Caco-2 (cell line): ENCODE measurements at regions not wholly inside any gene's neighbourhood (a gene's known extent, or its start where the extent isn't known, plus 50 kb on each side); places are given as distances from the start of the nearest gene placed in this dataset.

Experiments used
- BruUV-seq: library from RNA; stranded (reverse); fragments of 400-500 nt; replicated peaks from 2 replicates; lab custom pipeline; 2021; lab: Mats Ljungman, UMichigan
- CTCF ChIA-PET: fragments of 300-600 bp; sonication (Branson Sonifier 250); formaldehyde crosslinking; loops from one replicate; lab custom pipeline; 2022; ENCODE audit warnings: antibody characterized with exemption; lab: Charles Lee
- POLR2A ChIA-PET: fragments of 300-600 bp; sonication (Branson Sonifier 250); formaldehyde crosslinking; loops from one replicate; lab custom pipeline; 2022; ENCODE audit warnings: antibody characterized with exemption; lab: Charles Lee
- DNase-seq, 2 experiments: peaks; one replicate each; pipeline versions ENCODE4 v3.0.0 to v3.0.0-alpha.2; 2020 to 2022
- H3K27me3 ChIP-seq: replicated peaks from 2 replicates; pipeline ENCODE4 v1.6.0; 2011; ENCODE audit warnings: low read length; ENCODE audit not compliant: control insufficient read depth, insufficient read depth
- H3K36me3 ChIP-seq: 2 replicates; pipeline ENCODE4 v1.5.1; 2011; ENCODE audit warnings: low read length; ENCODE audit not compliant: control insufficient read depth, insufficient read depth
- H3K4me1 ChIP-seq: fragments of 250-450 bp; sonication (Bioruptor Pico); 2 replicates; pipeline ENCODE4 v1.5.1; 2020; ENCODE audit warnings: mild to moderate bottlenecking
- H3K4me3 ChIP-seq: 2 replicates; pipeline ENCODE4 v1.5.1; 2011; ENCODE audit warnings: low read depth, mild to moderate bottlenecking, control low read depth, low read length
- H3K9me3 ChIP-seq: fragments of 250-450 bp; sonication (Bioruptor Pico); 2 replicates; pipeline ENCODE4 v1.5.1; 2020; ENCODE audit warnings: mild to moderate bottlenecking, moderate library complexity
- H3K27ac Mint-ChIP-seq: one replicate; pipeline ENCODE4 v1.8.0; 2022; ENCODE audit warnings: mixed read lengths; ENCODE audit not compliant: unreplicated experiment
- H3K27me3 Mint-ChIP-seq: one replicate; pipeline ENCODE4 v1.8.0; 2022; ENCODE audit warnings: mixed read lengths; ENCODE audit not compliant: insufficient read depth, unreplicated experiment
- H3K36me3 Mint-ChIP-seq: one replicate; pipeline ENCODE4 v1.8.0; 2022; ENCODE audit warnings: mild to moderate bottlenecking, mixed read lengths; ENCODE audit not compliant: insufficient read depth, unreplicated experiment
- H3K4me1 Mint-ChIP-seq: one replicate; pipeline ENCODE4 v1.8.0; 2022; ENCODE audit warnings: low read depth, mixed read lengths; ENCODE audit not compliant: unreplicated experiment
- H3K4me3 Mint-ChIP-seq: one replicate; pipeline ENCODE4 v1.8.0; 2022; ENCODE audit warnings: mild to moderate bottlenecking, moderate library complexity, mixed read lengths; ENCODE audit not compliant: unreplicated experiment
- H3K9me3 Mint-ChIP-seq: one replicate; pipeline ENCODE4 v1.8.0; 2022; ENCODE audit warnings: mixed read lengths; ENCODE audit not compliant: unreplicated experiment
- CTCF ChIP-seq, 2 experiments: fragments of 200-600 bp in 1 of 2; IDR thresholded peaks; 1 replicate in 1 of 2; 2 replicates in 1 of 2; pipeline versions ENCODE4 v1.5.1 to v1.8.0; 2011 to 2022; ENCODE audit warnings: antibody characterized with exemption in 1 of 2, control low read depth in 1 of 2, inconsistent platforms in 1 of 2, low read depth in 1 of 2, low read length in 1 of 2, mild to moderate bottlenecking in 1 of 2, moderate library complexity in 1 of 2; ENCODE audit not compliant: insufficient read depth in 1 of 2, severe bottlenecking in 1 of 2, unreplicated experiment in 1 of 2
- intact Hi-C: fragments of 100-400 bp; cut with micrococcal nuclease; formaldehyde crosslinking; loops from one replicate; pipeline ENCODE4 v1.10.0; 2022; ENCODE audit not compliant: unreplicated experiment

GRCh38 chr3:152056481-152056880 lies 183.0 kb downstream of the SUCNR1 start:
- ChIA-PET CTCF (interaction anchor here (0.6 kb wide), 1 partner anchor 1047 kb away, joined by 5 read pairs; no protein-coding TSS in a partner anchor), POLR2A (no interaction called here)
- Histone ChIP-seq H3K4me3 (no peak overlapping the region), H3K27me3 (no peaks in the 10 kb centered on the region), H3K4me1 (peaks cover 39% of the 10 kb centered on the region), H3K9me3 (no peaks in the 10 kb centered on the region), H3K36me3 (no peaks in the 10 kb centered on the region)
- H3K36me3 Mint-ChIP-seq: no peaks in the 10 kb centered on the region
- H3K4me1 Mint-ChIP-seq: peaks cover 32% of the 10 kb centered on the region
- peak overlapping the region; percentile 60 for H3K27ac Mint-ChIP-seq
- no TSS peak for BruUV-seq
- no peaks in the 10 kb centered on the region for H3K27me3 Mint-ChIP-seq
- no peak for TF ChIP-seq CTCF (IDR thresholded peaks at IDR 0.05; ENCODE audit: insufficient read depth in 1 of 2, low read depth in 1 of 2, low read length in 1 of 2, severe bottlenecking in 1 of 2, unreplicated experiment in 1 of 2)
- peak in 1 of 2 experiments; percentile 50 for DNase-seq
- peak overlapping the region; percentile 6 for H3K4me3 Mint-ChIP-seq
- intact Hi-C loops: loop anchor here (1.0 to 5.0 kb wide), 3 partner anchors 30 to 211 kb away; partner anchors contain the start of gene MBNL1
- H3K9me3 Mint-ChIP-seq: no peaks in the 10 kb centered on the region

- H3K9me3 Mint-ChIP-seq: no peaks in the 10 kb centered on the region
- DNase-seq: peak in 1 of 2 experiments; percentile 3
- no peaks in the 10 kb centered on the region for H3K36me3 Mint-ChIP-seq
- Histone ChIP-seq H3K27me3 (no peaks in the 10 kb centered on the region), H3K4me3 (no peak overlapping the region), H3K9me3 (no peaks in the 10 kb centered on the region), H3K4me1 (peaks cover 33% of the 10 kb centered on the region), H3K36me3 (no peaks in the 10 kb centered on the region)
- BruUV-seq: no TSS peak
- TF ChIP-seq CTCF (IDR thresholded peaks at IDR 0.05; ENCODE audit: insufficient read depth in 1 of 2, low read depth in 1 of 2, low read length in 1 of 2, severe bottlenecking in 1 of 2, unreplicated experiment in 1 of 2): no peak
- ChIA-PET POLR2A (no interaction called here), CTCF (no interaction called here)
- H3K4me1 Mint-ChIP-seq: peaks cover 27% of the 10 kb centered on the region
- peak overlapping the region; percentile 60 for H3K27ac Mint-ChIP-seq
- no peak overlapping the region for H3K4me3 Mint-ChIP-seq
- intact Hi-C loops: loop anchor here (1.0 to 5.0 kb wide), 3 partner anchors 31 to 210 kb away; partner anchors contain the start of gene MBNL1
- H3K27me3 Mint-ChIP-seq: no peaks in the 10 kb centered on the region
These were observed 183.5 kb downstream of the SUCNR1 start for GRCh38 chr3:152056987-152057386.

GRCh38 chr3:152058856-152059255 lies 185.4 kb downstream of the SUCNR1 start:
- H3K4me1 Mint-ChIP-seq: peaks cover 25% of the 10 kb centered on the region
- H3K4me1 ChIP-seq: peaks cover 25% of the 10 kb centered on the region
- no peaks in the 10 kb centered on the region for H3K36me3 Mint-ChIP-seq
- POLR2A ChIA-PET: no interaction called here
- intact Hi-C loops: loop anchor here (5.0 kb wide), 1 partner anchor 208 kb away; the partner anchor contains the start of gene MBNL1
- no peaks in the 10 kb centered on the region for H3K9me3 Mint-ChIP-seq
- no peak for DNase-seq
- no peak overlapping the region for H3K4me3 ChIP-seq
- CTCF ChIA-PET: no interaction called here
- H3K9me3 ChIP-seq: no peaks in the 10 kb centered on the region
- no peak for TF ChIP-seq CTCF (IDR thresholded peaks at IDR 0.05; ENCODE audit: insufficient read depth in 1 of 2, low read depth in 1 of 2, low read length in 1 of 2, severe bottlenecking in 1 of 2, unreplicated experiment in 1 of 2)
- no TSS peak for BruUV-seq
- peak overlapping the region; percentile 23 for H3K27ac Mint-ChIP-seq
- no peaks in the 10 kb centered on the region for H3K27me3 ChIP-seq
- H3K27me3 Mint-ChIP-seq: no peaks in the 10 kb centered on the region
- no peak overlapping the region for H3K4me3 Mint-ChIP-seq
- no peaks in the 10 kb centered on the region for H3K36me3 ChIP-seq
